ENCODE measurements at regions not wholly inside any gene's neighbourhood (a gene's known extent, or its start where the extent isn't known, plus 50 kb on each side); places are given as distances from the start of the nearest gene placed in this dataset.
A peak's percentile ranks its signal among the peaks of the same experiment; 100 is the strongest.

GRCh38 chr16:79869304-79870015, 268.9 kb upstream of the MAF start:
- H3K4me1 Mint-ChIP-seq, result no peaks in the 10 kb centered on the region
- H3K27me3 Mint-ChIP-seq, result peaks cover 16% of the 10 kb centered on the region
- peaks cover 6% of the 10 kb centered on the region for H3K9me3 Mint-ChIP-seq
- ATAC-seq (replicated peaks), result no peak
- no peak overlapping the region for H3K27ac Mint-ChIP-seq
- H3K36me3 Mint-ChIP-seq (ENCODE audit: low read depth), result no peaks in the 10 kb centered on the region
- no peak overlapping the region for H3K4me3 Mint-ChIP-seq

DNA sequence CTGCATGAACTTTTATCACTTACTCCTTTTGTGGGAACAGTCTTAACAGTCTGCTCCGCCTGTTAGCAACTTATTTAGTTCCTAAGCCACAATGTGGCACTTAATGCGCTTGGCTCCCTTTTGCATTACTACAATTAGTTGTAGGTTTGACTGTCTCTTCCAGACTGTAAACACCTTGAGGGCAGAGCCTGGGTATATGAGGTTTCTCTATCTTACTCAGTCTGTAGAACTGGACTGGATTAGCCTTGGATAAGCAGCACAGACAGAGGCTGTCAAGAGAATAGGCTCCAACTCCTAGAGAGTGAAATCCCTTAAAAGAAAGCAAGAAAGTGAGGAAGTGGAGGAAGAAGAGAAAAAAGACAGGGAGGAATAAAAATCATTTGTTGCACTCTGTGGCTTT, 268.3 kb upstream of the MAF start:
- no peak for ATAC-seq (replicated peaks)
- H3K9me3 Mint-ChIP-seq, result peaks cover 6% of the 10 kb centered on the region
- H3K4me3 Mint-ChIP-seq, result no peak overlapping the region
- no peaks in the 10 kb centered on the region for H3K4me1 Mint-ChIP-seq
- H3K27me3 Mint-ChIP-seq, result peaks cover 16% of the 10 kb centered on the region
- H3K36me3 Mint-ChIP-seq (ENCODE audit: low read depth), result no peaks in the 10 kb centered on the region
- no peak overlapping the region for H3K27ac Mint-ChIP-seq

DNA sequence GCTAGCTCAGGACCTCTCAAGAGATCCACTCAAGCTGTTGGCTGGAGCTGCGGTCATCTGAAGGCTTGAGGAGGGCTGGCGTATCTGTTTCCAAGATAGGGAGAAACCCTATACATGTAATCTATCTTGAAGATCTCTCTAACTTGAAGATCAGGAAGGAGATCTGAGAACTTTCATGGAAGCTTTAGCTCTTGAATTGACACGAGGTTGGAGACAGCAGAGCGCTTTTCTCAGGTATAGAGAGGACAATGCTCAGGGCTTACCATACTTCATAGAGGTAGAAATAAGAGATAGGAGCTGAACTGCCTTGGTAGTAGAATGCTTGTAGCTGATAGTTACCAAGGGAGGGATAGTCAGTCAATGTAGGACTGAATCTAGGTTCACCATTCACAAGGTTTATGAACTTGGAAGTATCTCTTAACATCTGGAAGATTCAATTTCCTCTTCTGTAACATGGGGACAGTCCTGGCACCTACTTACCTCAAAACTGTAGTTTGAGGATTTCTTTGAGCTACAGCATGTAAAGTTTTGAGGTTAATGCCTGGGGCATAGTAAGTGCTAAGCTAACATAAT, 267.0 kb upstream of the MAF start:
- Mint-ChIP-seq H3K36me3 (ENCODE audit: low read depth) (no peaks in the 10 kb centered on the region), H3K9me3 (peaks cover 6% of the 10 kb centered on the region), H3K27ac (no peak overlapping the region), H3K4me3 (no peak overlapping the region), H3K4me1 (no peaks in the 10 kb centered on the region), H3K27me3 (peaks cover 16% of the 10 kb centered on the region)
- no peak for ATAC-seq (replicated peaks)

- peaks cover 10% of the 10 kb centered on the region for H3K9me3 Mint-ChIP-seq
- no peak for ATAC-seq (replicated peaks)
- no peak overlapping the region for H3K4me3 Mint-ChIP-seq
- H3K4me1 Mint-ChIP-seq, result no peaks in the 10 kb centered on the region
- H3K36me3 Mint-ChIP-seq (ENCODE audit: low read depth), result no peaks in the 10 kb centered on the region
- H3K27ac Mint-ChIP-seq, result no peak overlapping the region
- peaks cover 20% of the 10 kb centered on the region for H3K27me3 Mint-ChIP-seq
These were observed 265.4 kb upstream of the MAF start for GRCh38 chr16:79865918-79866317.

DNA sequence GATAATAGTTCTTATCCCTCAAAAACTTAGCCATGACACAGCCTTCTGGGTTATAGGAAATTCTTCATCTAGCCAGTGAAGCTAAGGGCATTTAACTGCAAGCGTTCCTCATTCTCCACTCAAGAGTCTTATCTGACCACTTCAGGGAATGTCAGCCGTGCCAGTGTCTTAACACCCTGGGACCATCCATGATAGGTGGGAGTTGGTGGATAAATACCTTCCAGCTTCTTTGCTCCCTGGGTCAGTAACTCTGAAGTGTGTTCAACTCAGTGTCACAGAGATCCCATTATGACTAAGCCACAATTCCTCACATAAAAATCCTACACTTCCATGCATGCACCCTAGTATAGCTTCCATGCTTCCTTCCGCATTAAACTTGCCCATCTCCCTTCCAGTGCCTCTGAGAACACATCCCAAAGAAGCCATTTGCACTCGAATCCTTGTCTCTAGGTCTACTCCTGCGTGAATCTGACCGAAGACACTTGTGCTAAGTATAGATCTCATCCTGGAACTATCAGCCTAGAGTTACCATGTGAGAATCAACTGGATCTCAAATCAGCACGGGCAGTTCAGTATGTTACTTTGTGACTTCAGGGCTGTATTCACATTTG, 264.3 kb upstream of the MAF start:
- no peak for ATAC-seq (replicated peaks)
- Mint-ChIP-seq H3K4me3 (no peak overlapping the region), H3K9me3 (peaks cover 10% of the 10 kb centered on the region), H3K36me3 (ENCODE audit: low read depth) (no peaks in the 10 kb centered on the region), H3K4me1 (no peaks in the 10 kb centered on the region), H3K27me3 (peaks cover 26% of the 10 kb centered on the region), H3K27ac (no peak overlapping the region)

- Mint-ChIP-seq H3K36me3 (ENCODE audit: low read depth) (no peaks in the 10 kb centered on the region), H3K27ac (no peak overlapping the region), H3K27me3 (peaks cover 26% of the 10 kb centered on the region), H3K4me3 (no peak overlapping the region), H3K4me1 (no peaks in the 10 kb centered on the region), H3K9me3 (peaks cover 10% of the 10 kb centered on the region)
- ATAC-seq (replicated peaks), result no peak
These were observed 263.7 kb upstream of the MAF start for GRCh38 chr16:79864032-79864780.

DNA sequence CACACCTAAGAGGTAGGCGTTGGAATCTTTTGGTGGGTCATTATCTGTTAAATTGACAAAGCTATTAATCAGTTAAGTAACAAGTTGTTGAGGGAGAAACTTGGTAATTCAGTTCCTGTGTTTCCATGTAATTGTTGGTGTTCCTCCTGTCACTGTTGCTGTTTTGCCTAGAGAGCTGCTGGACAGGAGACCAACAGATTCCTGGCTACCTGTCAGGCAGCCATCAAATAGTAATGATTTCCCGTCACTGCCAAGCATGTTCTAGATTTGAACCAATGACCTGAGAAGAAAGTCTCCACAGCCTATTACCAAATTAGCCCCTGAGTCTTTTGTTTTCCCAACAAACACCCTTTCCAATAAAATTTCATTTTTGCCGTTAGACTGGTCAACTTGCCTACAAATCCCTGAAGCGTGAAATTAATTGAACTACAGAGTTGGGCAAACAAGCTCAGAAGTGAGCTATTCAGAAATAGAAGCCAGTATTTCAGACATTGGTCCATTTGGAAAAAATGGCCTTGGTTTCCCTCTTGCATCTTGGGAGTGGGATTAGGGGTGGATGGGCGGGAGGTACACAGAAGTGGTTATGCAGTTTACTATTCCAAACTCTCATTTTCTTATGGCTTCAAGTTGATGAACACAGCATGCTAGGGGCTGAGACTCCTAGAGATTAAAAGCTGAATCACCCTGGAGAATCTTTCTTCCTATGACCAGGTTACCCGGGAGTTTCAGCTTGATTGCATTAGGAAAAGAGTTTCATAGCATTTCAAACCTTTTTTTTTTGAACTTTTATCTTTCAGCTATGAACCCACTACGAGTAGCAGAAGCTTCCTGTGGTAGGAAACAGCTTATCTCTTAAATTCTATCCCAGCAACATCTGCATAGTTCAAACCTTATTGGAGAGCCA, 262.8 kb upstream of the MAF start:
- Mint-ChIP-seq H3K27me3 (peaks cover 27% of the 10 kb centered on the region), H3K4me1 (no peaks in the 10 kb centered on the region), H3K27ac (no peak overlapping the region), H3K36me3 (ENCODE audit: low read depth) (no peaks in the 10 kb centered on the region), H3K9me3 (peaks cover 8% of the 10 kb centered on the region), H3K4me3 (no peak overlapping the region)
- no peak for ATAC-seq (replicated peaks)

GRCh38 chr16:79862601-79863000, 262.1 kb upstream of the MAF start:
- Mint-ChIP-seq H3K27ac (no peak overlapping the region), H3K36me3 (ENCODE audit: low read depth) (no peaks in the 10 kb centered on the region), H3K4me1 (no peaks in the 10 kb centered on the region), H3K4me3 (no peak overlapping the region), H3K9me3 (peaks cover 7% of the 10 kb centered on the region), H3K27me3 (peaks cover 24% of the 10 kb centered on the region)
- ATAC-seq (replicated peaks), result no peak

DNA sequence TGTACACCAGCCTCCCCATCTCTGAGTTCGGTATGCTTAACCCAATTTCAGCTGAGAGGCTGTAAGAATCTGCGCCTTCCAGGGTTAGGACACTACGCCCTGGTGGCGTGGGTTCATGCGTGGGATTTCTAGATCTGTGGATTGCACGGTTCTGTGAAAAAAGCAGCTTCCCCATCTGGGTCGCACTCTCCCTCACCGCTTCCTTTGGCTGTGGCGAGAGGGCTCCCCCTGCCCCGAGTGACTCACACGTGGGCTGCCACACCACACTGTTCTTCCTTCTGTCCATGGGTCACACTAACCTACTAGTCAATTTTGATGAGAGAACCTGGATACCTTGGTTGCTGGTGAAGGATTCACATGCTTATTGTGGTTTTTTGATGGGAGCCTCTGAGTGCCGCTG, 256.0 kb upstream of the MAF start:
- Mint-ChIP-seq H3K4me1 (no peaks in the 10 kb centered on the region), H3K4me3 (no peak overlapping the region), H3K36me3 (ENCODE audit: low read depth) (no peaks in the 10 kb centered on the region), H3K9me3 (peaks cover 22% of the 10 kb centered on the region), H3K27ac (no peak overlapping the region), H3K27me3 (peaks cover 38% of the 10 kb centered on the region)
- ATAC-seq (replicated peaks), result peak; percentile 54

DNA sequence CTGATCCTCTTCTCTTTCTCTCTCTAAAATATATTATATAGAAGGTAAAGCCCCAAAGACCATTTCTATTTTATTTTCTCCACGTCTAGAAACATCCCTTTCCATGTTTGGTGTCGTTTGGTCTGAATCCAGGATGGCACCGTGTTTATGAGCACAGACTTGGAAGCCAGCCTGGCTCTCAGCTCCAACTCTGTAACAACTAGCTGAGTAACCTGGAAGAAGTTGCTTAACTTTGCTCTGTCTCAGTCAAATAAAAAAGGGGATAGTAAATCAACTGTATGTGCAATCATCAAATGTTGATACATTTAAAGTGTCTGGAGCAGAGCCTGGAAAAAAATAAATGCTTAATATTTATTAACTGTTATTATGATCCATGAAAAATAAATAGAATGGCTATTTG, 249.8 kb upstream of the MAF start:
- Mint-ChIP-seq H3K9me3 (peaks cover 11% of the 10 kb centered on the region), H3K27ac (no peak overlapping the region), H3K27me3 (peaks cover 18% of the 10 kb centered on the region), H3K4me3 (no peak overlapping the region), H3K36me3 (ENCODE audit: low read depth) (no peaks in the 10 kb centered on the region), H3K4me1 (no peaks in the 10 kb centered on the region)
- ATAC-seq (replicated peaks), result no peak

DNA sequence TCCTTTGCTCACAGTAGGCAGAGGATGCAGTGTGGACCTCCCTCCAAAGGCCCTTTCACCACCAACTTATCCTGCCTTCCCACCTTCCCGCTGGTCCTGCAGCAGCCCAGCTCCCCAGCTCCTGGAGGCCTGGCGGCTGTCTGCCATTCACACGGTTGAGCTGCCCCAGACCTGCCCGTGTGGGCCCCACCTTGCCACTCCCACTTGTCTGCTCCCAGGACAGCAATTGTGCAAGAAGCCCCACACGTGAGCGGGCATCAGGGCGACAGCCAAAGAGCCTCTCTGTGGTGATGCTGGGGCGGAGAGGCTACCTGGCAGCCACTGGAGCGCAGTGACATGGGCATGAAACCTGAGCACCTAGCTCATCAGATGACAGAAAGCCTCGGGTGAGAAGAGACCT, 248.6 kb upstream of the MAF start:
- no peaks in the 10 kb centered on the region for H3K9me3 Mint-ChIP-seq
- H3K27me3 Mint-ChIP-seq, result peaks cover 8% of the 10 kb centered on the region
- H3K4me1 Mint-ChIP-seq, result peaks cover 8% of the 10 kb centered on the region
- ATAC-seq (replicated peaks), result no peak
- H3K36me3 Mint-ChIP-seq (ENCODE audit: low read depth), result no peaks in the 10 kb centered on the region
- H3K4me3 Mint-ChIP-seq, result no peak overlapping the region
- H3K27ac Mint-ChIP-seq, result no peak overlapping the region

GRCh38 chr16:79848719-79849118, 248.2 kb upstream of the MAF start:
- no peaks in the 10 kb centered on the region for H3K9me3 Mint-ChIP-seq
- peaks cover 12% of the 10 kb centered on the region for H3K4me1 Mint-ChIP-seq
- no peak overlapping the region for H3K27ac Mint-ChIP-seq
- peaks cover 8% of the 10 kb centered on the region for H3K27me3 Mint-ChIP-seq
- ATAC-seq (replicated peaks), result no peak
- H3K36me3 Mint-ChIP-seq (ENCODE audit: low read depth), result no peaks in the 10 kb centered on the region
- no peak overlapping the region for H3K4me3 Mint-ChIP-seq

- Mint-ChIP-seq H3K4me3 (no peak overlapping the region), H3K4me1 (peaks cover 21% of the 10 kb centered on the region), H3K27me3 (peaks cover 3% of the 10 kb centered on the region), H3K9me3 (no peaks in the 10 kb centered on the region), H3K36me3 (ENCODE audit: low read depth) (no peaks in the 10 kb centered on the region), H3K27ac (no peak overlapping the region)
- ATAC-seq (replicated peaks), result no peak
These were observed 247.0 kb upstream of the MAF start for GRCh38 chr16:79847569-79847968.

GRCh38 chr16:79847101-79847500, 246.6 kb upstream of the MAF start:
- no peak overlapping the region for H3K4me3 Mint-ChIP-seq
- no peak for ATAC-seq (replicated peaks)
- H3K9me3 Mint-ChIP-seq, result no peaks in the 10 kb centered on the region
- peaks cover 21% of the 10 kb centered on the region for H3K4me1 Mint-ChIP-seq
- no peak overlapping the region for H3K27ac Mint-ChIP-seq
- H3K36me3 Mint-ChIP-seq (ENCODE audit: low read depth), result no peaks in the 10 kb centered on the region
- peaks cover 3% of the 10 kb centered on the region for H3K27me3 Mint-ChIP-seq
